Activated CD8-positive, alpha-beta T cell treated with anti-CD3 and anti-CD28 coated beads for 36 hours (primary cell): ENCODE measurements at regions not wholly inside any gene's neighbourhood (a gene's known extent, or its start where the extent isn't known, plus 50 kb on each side); places are given as distances from the start of the nearest gene placed in this dataset.
"Not testable (repeated sequence)": the region's sequence is repeated elsewhere in the genome, so short reads cannot be mapped to it uniquely, and the experiment has no call there.

Experiments used
- ATAC-seq: fragments of 200-7000 bp; cut with Tn5 transposase; one replicate; pipeline ENCODE4 v1.10.0; 2021; ENCODE audit warnings: mild to moderate bottlenecking, moderate library complexity
- CTCF ChIA-PET: fragments of 350-600 bp; sonication (Branson Sonifier 250); formaldehyde crosslinking; loops from one replicate; lab custom pipeline; 2021; ENCODE audit warnings: antibody characterized with exemption; lab: Charles Lee
- POLR2A ChIA-PET: fragments of 350-600 bp; sonication (Branson Sonifier 250); formaldehyde crosslinking; loops from one replicate; lab custom pipeline; 2021; ENCODE audit warnings: antibody characterized with exemption; lab: Charles Lee
- DNase-seq: peaks from one replicate; pipeline ENCODE4 v3.0.0-alpha.2; 2020
- H3K27ac Mint-ChIP-seq: one replicate; pipeline ENCODE4 v1.8.0; 2021; ENCODE audit warnings: mild to moderate bottlenecking, mixed read lengths
- H3K27me3 Mint-ChIP-seq: one replicate; pipeline ENCODE4 v1.8.0; 2021; ENCODE audit warnings: mixed read lengths
- H3K36me3 Mint-ChIP-seq: one replicate; pipeline ENCODE4 v1.8.0; 2021; ENCODE audit warnings: low read depth, mixed read lengths
- H3K4me1 Mint-ChIP-seq: one replicate; pipeline ENCODE4 v1.8.0; 2021; ENCODE audit warnings: low read depth, mixed read lengths
- H3K4me3 Mint-ChIP-seq: one replicate; pipeline ENCODE4 v1.8.0; 2021; ENCODE audit warnings: mild to moderate bottlenecking, moderate library complexity, mixed read lengths
- H3K9me3 Mint-ChIP-seq: one replicate; pipeline ENCODE4 v1.8.0; 2021; ENCODE audit warnings: mixed read lengths
- CTCF ChIP-seq: fragments of 200-600 bp; IDR thresholded peaks from one replicate; pipeline ENCODE4 v1.8.0; 2022; ENCODE audit warnings: antibody characterized with exemption, mild to moderate bottlenecking
- intact Hi-C: fragments of 100-400 bp; cut with micrococcal nuclease; formaldehyde crosslinking; loops from one replicate; pipeline ENCODE4 v1.10.0; 2022

GRCh38 chr7:130789436-130789835 lies 55.4 kb upstream of the KLF14 start:
- TF ChIP-seq CTCF: no peak
- ChIA-PET POLR2A (interaction anchor here (0.6 kb wide), 1 partner anchor 39 kb away, joined by 3 read pairs; no protein-coding TSS in a partner anchor), CTCF (no interaction called here)
- H3K36me3 Mint-ChIP-seq: no peaks in the 10 kb centered on the region
- H3K27me3 Mint-ChIP-seq: peaks cover 3% of the 10 kb centered on the region
- no peaks in the 10 kb centered on the region for H3K4me1 Mint-ChIP-seq
- DNase-seq: no peak
- ATAC-seq: no peak
- intact Hi-C loops: no loop called here
- H3K9me3 Mint-ChIP-seq: no peaks in the 10 kb centered on the region
- no peak overlapping the region for H3K27ac Mint-ChIP-seq
- H3K4me3 Mint-ChIP-seq: no peak overlapping the region

- Mint-ChIP-seq H3K36me3 (no peaks in the 10 kb centered on the region), H3K27me3 (peaks cover under 1% of the 10 kb centered on the region), H3K9me3 (no peaks in the 10 kb centered on the region), H3K4me1 (no peaks in the 10 kb centered on the region), H3K27ac (no peak overlapping the region), H3K4me3 (no peak overlapping the region)
- CTCF ChIA-PET: interaction anchor here (0.6 to 0.7 kb wide), 2 partner anchors 34 to 38 kb away, joined by 3 to 4 read pairs; no protein-coding TSS in a partner anchor
- intact Hi-C loops: no loop called here
- POLR2A ChIA-PET: interaction anchor here (0.7 kb wide), 2 partner anchors 188 to 333 kb away, joined by 3 read pairs; no protein-coding TSS in a partner anchor
- no peak for ATAC-seq
- no peak for DNase-seq
- TF ChIP-seq CTCF: no peak
These were observed 57.7 kb upstream of the KLF14 start for GRCh38 chr7:130791746-130792145.

DNA sequence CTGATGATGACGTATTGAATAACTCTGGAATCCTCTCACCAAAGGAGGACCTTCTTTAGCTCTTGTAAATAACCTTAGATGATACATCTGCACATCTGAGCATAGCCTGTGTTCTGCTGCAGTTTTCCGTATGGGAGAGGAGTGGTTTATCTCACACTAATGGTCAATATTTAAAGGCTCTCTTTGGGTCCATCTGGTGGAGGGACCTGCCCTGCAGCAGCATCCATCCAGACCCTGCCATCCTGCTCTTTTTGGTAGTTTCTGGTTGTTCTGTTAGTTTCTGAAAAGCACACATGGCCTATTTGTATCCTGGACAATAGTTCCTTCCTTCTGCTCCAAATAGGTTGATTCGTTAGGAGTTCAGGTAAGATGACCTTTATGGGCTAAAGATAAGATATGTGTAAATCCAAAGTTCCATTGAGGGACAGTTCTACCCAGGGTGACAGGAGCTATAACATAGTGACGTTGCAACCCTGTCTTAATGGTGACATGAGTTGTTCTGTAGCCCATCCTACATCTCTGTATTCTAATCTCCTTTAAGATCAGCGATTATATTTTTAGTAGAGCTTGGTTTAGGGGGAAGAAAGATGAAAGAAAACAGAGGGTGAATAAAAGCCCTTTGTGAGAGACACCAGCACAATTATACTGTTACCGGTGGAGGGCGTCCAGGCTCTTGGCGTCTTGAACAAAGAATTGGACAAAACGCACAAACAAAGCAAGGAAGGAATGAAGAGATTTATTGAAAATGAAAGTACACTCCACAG lies 60.0 kb upstream of the KLF14 start:
- Mint-ChIP-seq H3K4me3 (no peak overlapping the region), H3K9me3 (no peaks in the 10 kb centered on the region), H3K27ac (no peak overlapping the region), H3K27me3 (peaks cover 13% of the 10 kb centered on the region), H3K4me1 (no peaks in the 10 kb centered on the region), H3K36me3 (no peaks in the 10 kb centered on the region)
- no peak for TF ChIP-seq CTCF
- ChIA-PET CTCF (interaction anchor here (1.1 kb wide), 1 partner anchor 28 kb away, joined by 4 read pairs; no protein-coding TSS in a partner anchor), POLR2A (no interaction called here)
- DNase-seq (no peak), ATAC-seq (no peak)
- intact Hi-C loops: no loop called here

DNA sequence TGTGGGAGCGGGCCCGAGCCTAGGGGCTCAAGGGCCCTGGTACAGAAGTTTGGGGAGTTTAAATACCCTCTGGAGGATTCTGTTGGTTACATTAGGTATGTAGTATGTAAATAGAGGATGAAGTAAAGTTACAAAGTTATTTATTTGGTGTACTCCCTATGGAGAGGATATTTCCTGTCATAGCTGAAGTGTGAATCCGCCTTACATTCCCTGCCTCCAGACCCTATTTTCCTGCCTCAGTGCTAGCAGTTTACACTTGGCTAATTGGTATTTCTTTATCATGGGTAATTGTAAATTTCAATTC lies 60.6 kb upstream of the KLF14 start:
- intact Hi-C loops: no loop called here
- CTCF ChIA-PET: interaction anchor here (1.1 kb wide), 1 partner anchor 28 kb away, joined by 4 read pairs; no protein-coding TSS in a partner anchor

DNA sequence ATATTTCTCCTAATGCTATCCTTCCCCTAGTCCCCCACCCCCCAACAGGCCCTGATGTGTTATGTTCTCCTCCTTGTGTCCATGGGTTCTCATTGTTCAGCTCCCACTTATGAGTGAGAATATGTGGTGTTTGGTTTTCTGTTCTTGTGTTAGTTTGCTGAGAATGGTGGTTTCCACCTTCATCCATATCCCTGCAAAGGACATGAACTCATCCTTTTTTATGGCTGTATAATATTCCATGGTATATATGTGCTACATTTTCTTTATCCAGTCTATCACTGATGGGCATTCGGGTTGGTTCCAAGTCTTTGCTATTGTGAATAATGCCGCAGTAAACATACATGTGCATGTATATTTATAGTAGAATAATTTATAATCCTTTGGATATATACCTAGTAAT lies 62.4 kb upstream of the KLF14 start:
- ATAC-seq, POLR2A ChIA-PET, H3K4me3 Mint-ChIP-seq, CTCF ChIA-PET, H3K4me1 Mint-ChIP-seq, H3K9me3 Mint-ChIP-seq, DNase-seq, intact Hi-C loops, H3K27ac Mint-ChIP-seq, H3K36me3 Mint-ChIP-seq: not testable (repeated sequence)
- peaks cover 27% of the 10 kb centered on the region for H3K27me3 Mint-ChIP-seq

More for the DNA sequence above, 60.6 kb upstream of the KLF14 start:
- Mint-ChIP-seq H3K27me3 (peaks cover 18% of the 10 kb centered on the region), H3K27ac (no peak overlapping the region), H3K4me1 (no peaks in the 10 kb centered on the region), H3K9me3 (no peaks in the 10 kb centered on the region), H3K36me3 (no peaks in the 10 kb centered on the region), H3K4me3 (no peak overlapping the region)
- no peak for TF ChIP-seq CTCF
- ATAC-seq: no peak
- no peak for DNase-seq
- POLR2A ChIA-PET: no interaction called here
